ENCODE measurements at regions not wholly inside any gene's neighbourhood (a gene's known extent, or its start where the extent isn't known, plus 50 kb on each side); places are given as distances from the start of the nearest gene placed in this dataset.

GRCh38 chr15:96720251-96720650 is 389.8 kb downstream of the NR2F2 start (continued):
- no peak for TF ChIP-seq NR0B1 (IDR thresholded peaks at IDR 0.05; ENCODE audit: partially characterized antibody)

- H3K27ac ChIP-seq (ENCODE audit: extremely low read depth, low read depth, low read length) = no peak overlapping the region
- intact Hi-C loops (cut with micrococcal nuclease) (no loop called here), in situ Hi-C loops (cut with MboI) (no loop called here)
- H3K9me3 ChIP-seq (replicated peaks; ENCODE audit: control insufficient read depth, insufficient read depth, low read depth, low read length) = no peaks in the 10 kb centered on the region
- ATAC-seq = no peak
- FAIRE-seq = no peak
- no peaks in the 10 kb centered on the region for H3K36me3 ChIP-seq (ENCODE audit: control insufficient read depth, insufficient read depth, low read length)
- ChIA-PET CTCF (ENCODE audit: low intra/inter-chr PET ratio) (no interaction called here), POLR2A (no interaction called here)
- H3K9me1 ChIP-seq (ENCODE audit: control insufficient read depth, insufficient read depth, low read length) = no peaks in the 10 kb centered on the region
- H4K20me1 ChIP-seq (replicated peaks; ENCODE audit: control insufficient read depth, insufficient read depth, low read length) = no peaks in the 10 kb centered on the region
- H3K4me3 ChIP-seq = no peak overlapping the region
- H3K4me1 ChIP-seq (replicated peaks in 1 of 2; ENCODE audit: control insufficient read depth in 2 of 2, insufficient read depth in 2 of 2, low read length in 2 of 2) = no peaks in the 10 kb centered on the region; a peak in 1 of 5 replicates
- no peak for DNase-seq (ENCODE audit: extremely low read depth in 1 of 4, low spot score in 3 of 4)
- no peak overlapping the region for H2AFZ ChIP-seq (ENCODE audit: low read depth, low read length)
- no peaks in the 10 kb centered on the region for H3K79me2 ChIP-seq (ENCODE audit: control insufficient read depth, insufficient read depth, low read length)
- H3K9ac ChIP-seq (ENCODE audit: insufficient read depth in 1 of 2, low read depth in 2 of 2, low read length in 2 of 2) = no peak overlapping the region
- BruUV-seq (replicated peaks) = no TSS peak
- no peaks in the 10 kb centered on the region for H3K27me3 ChIP-seq (ENCODE audit: control insufficient read depth in 2 of 2, insufficient read depth in 2 of 2, low read length in 2 of 2)
- WGBS (ENCODE audit: insufficient coverage, low coverage, missing lambda C conversion rate) = 0% methylated on average over 2 of the region's 2 CpGs
- no peak overlapping the region for H3K4me2 ChIP-seq (ENCODE audit: insufficient read depth, low read length)
- TF ChIP-seq MITF (IDR thresholded peaks at IDR 0.05) (no peak), ZNF583 (CRISPR knock-in tag; IDR thresholded peaks at IDR 0.05) (no peak), PTRF (tag; IDR thresholded peaks at IDR 0.05) (no peak), RAD51 (IDR thresholded peaks at IDR 0.05; ENCODE audit: borderline replicate concordance, low read depth) (no peak), THAP12 (CRISPR knock-in tag; IDR thresholded peaks at IDR 0.05) (no peak), DDX20 (tag; IDR thresholded peaks at IDR 0.05; ENCODE audit: low read depth) (no peak), HNRNPUL1 (IDR thresholded peaks at IDR 0.05; ENCODE audit: low read length) (no peak), BRF2 (IDR thresholded peaks at IDR 0.05; ENCODE audit: borderline replicate concordance, insufficient read depth, insufficient read length) (no peak), ZBTB12 (CRISPR knock-in tag; IDR thresholded peaks at IDR 0.05) (no peak), HIVEP1 (CRISPR knock-in tag; IDR thresholded peaks at IDR 0.05) (no peak), NCOA1 (IDR thresholded peaks at IDR 0.05; ENCODE audit: low read depth) (no peak), ZSCAN32 (CRISPR knock-in tag; IDR thresholded peaks at IDR 0.05) (no peak), SAP30 (IDR thresholded peaks at IDR 0.05; ENCODE audit: borderline replicate concordance, insufficient read depth, low read depth, low read length, poor library complexity, severe bottlenecking) (no peak), ZBED1 (IDR thresholded peaks at IDR 0.05) (no peak)
Measured at GRCh38 chr15:96720656-96721055, 390.2 kb downstream of the NR2F2 start.

All from K562 (cell line).